ENCODE measurements at regions not wholly inside any gene's neighbourhood (a gene's known extent, or its start where the extent isn't known, plus 50 kb on each side); places are given as distances from the start of the nearest gene placed in this dataset.
A peak's percentile ranks its signal among the peaks of the same experiment; 100 is the strongest.

GRCh38 chr3:177300039-177300833 lies 103.0 kb upstream of the TBL1XR1 start:
- TF ChIP-seq CTCF (IDR thresholded peaks at IDR 0.05) (no peak), POLR2A (IDR thresholded peaks at IDR 0.05) (peak in 1 of 2 donors; percentile 57)

Measured in thyroid gland (tissue), 4 donors.